ENCODE measurements at regions not wholly inside any gene's neighbourhood (a gene's known extent, or its start where the extent isn't known, plus 50 kb on each side); places are given as distances from the start of the nearest gene placed in this dataset.

GRCh38 chr20:52078289-52078688, 113.3 kb downstream of the ZFP64 start:
- intact Hi-C loops (cut with micrococcal nuclease; ENCODE audit: unreplicated experiment), result no loop called here
- H3K4me1 Mint-ChIP-seq (ENCODE audit: low read depth, unreplicated experiment), result no peaks in the 10 kb centered on the region
- H3K27me3 Mint-ChIP-seq (ENCODE audit: unreplicated experiment), result no peaks in the 10 kb centered on the region
- H3K36me3 Mint-ChIP-seq (ENCODE audit: insufficient read depth, unreplicated experiment), result no peaks in the 10 kb centered on the region
- CTCF ChIA-PET, result interaction anchor here (0.9 kb wide), 1 partner anchor 279 kb away, joined by 3 read pairs; no protein-coding TSS in a partner anchor
- TF ChIP-seq CTCF (IDR thresholded peaks at IDR 0.05; ENCODE audit: unreplicated experiment), result no peak
- H3K27ac Mint-ChIP-seq (ENCODE audit: unreplicated experiment), result no peak overlapping the region
- no peaks in the 10 kb centered on the region for H3K9me3 Mint-ChIP-seq (ENCODE audit: low read depth, unreplicated experiment)
- no TSS peak for BruUV-seq (replicated peaks)
- H3K4me3 Mint-ChIP-seq (ENCODE audit: low read depth, unreplicated experiment), result no peak overlapping the region
- no peak for DNase-seq

- Mint-ChIP-seq H3K27ac (ENCODE audit: unreplicated experiment) (no peak overlapping the region), H3K4me1 (ENCODE audit: low read depth, unreplicated experiment) (no peaks in the 10 kb centered on the region), H3K4me3 (ENCODE audit: low read depth, unreplicated experiment) (no peak overlapping the region), H3K27me3 (ENCODE audit: unreplicated experiment) (no peaks in the 10 kb centered on the region), H3K36me3 (ENCODE audit: insufficient read depth, unreplicated experiment) (no peaks in the 10 kb centered on the region), H3K9me3 (ENCODE audit: low read depth, unreplicated experiment) (no peaks in the 10 kb centered on the region)
- no peak for DNase-seq
- no TSS peak for BruUV-seq (replicated peaks)
- intact Hi-C loops (cut with micrococcal nuclease; ENCODE audit: unreplicated experiment), result no loop called here
- CTCF ChIA-PET, result interaction anchor here (0.7 kb wide), 1 partner anchor 71 kb away, joined by 5 read pairs; no protein-coding TSS in a partner anchor
- no peak for TF ChIP-seq CTCF (IDR thresholded peaks at IDR 0.05; ENCODE audit: unreplicated experiment)
These were observed 115.4 kb downstream of the ZFP64 start for GRCh38 chr20:52076164-52076563.

- no TSS peak for BruUV-seq (replicated peaks)
- H3K27ac Mint-ChIP-seq (ENCODE audit: unreplicated experiment), result no peak overlapping the region
- H3K27me3 Mint-ChIP-seq (ENCODE audit: unreplicated experiment), result no peaks in the 10 kb centered on the region
- DNase-seq, result no peak
- no peaks in the 10 kb centered on the region for H3K36me3 Mint-ChIP-seq (ENCODE audit: insufficient read depth, unreplicated experiment)
- no peaks in the 10 kb centered on the region for H3K9me3 Mint-ChIP-seq (ENCODE audit: low read depth, unreplicated experiment)
- H3K4me1 Mint-ChIP-seq (ENCODE audit: low read depth, unreplicated experiment), result no peaks in the 10 kb centered on the region
- TF ChIP-seq CTCF (IDR thresholded peaks at IDR 0.05; ENCODE audit: unreplicated experiment), result no peak
- no peak overlapping the region for H3K4me3 Mint-ChIP-seq (ENCODE audit: low read depth, unreplicated experiment)
- intact Hi-C loops (cut with micrococcal nuclease; ENCODE audit: unreplicated experiment), result no loop called here
- CTCF ChIA-PET, result no interaction called here
These were observed 116.2 kb downstream of the ZFP64 start for GRCh38 chr20:52075400-52075799.

- H3K27ac Mint-ChIP-seq (ENCODE audit: unreplicated experiment), result no peak overlapping the region
- intact Hi-C loops (cut with micrococcal nuclease; ENCODE audit: unreplicated experiment), result no loop called here
- H3K27me3 Mint-ChIP-seq (ENCODE audit: unreplicated experiment), result no peaks in the 10 kb centered on the region
These were observed 120.4 kb downstream of the ZFP64 start for GRCh38 chr20:52071136-52071535.

More at GRCh38 chr20:52071136-52071535, 120.4 kb downstream of the ZFP64 start:
- no peaks in the 10 kb centered on the region for H3K4me1 Mint-ChIP-seq (ENCODE audit: low read depth, unreplicated experiment)
- no peak overlapping the region for H3K4me3 Mint-ChIP-seq (ENCODE audit: low read depth, unreplicated experiment)
- no TSS peak for BruUV-seq (replicated peaks)
- CTCF ChIA-PET, result no interaction called here
- TF ChIP-seq CTCF (IDR thresholded peaks at IDR 0.05; ENCODE audit: unreplicated experiment), result no peak
- no peak for DNase-seq
- H3K9me3 Mint-ChIP-seq (ENCODE audit: low read depth, unreplicated experiment), result no peaks in the 10 kb centered on the region
- no peaks in the 10 kb centered on the region for H3K36me3 Mint-ChIP-seq (ENCODE audit: insufficient read depth, unreplicated experiment)
